Neural cell (in vitro differentiated cells): ENCODE measurements at regions not wholly inside any gene's neighbourhood (a gene's known extent, or its start where the extent isn't known, plus 50 kb on each side); places are given as distances from the start of the nearest gene placed in this dataset.

Experiments used
- H2AFZ ChIP-seq: fragments of 200-600, 300-800 bp; sonication (generic), shearing (Covaris generic); 2 replicates; pipeline ENCODE4 v1.6.0; 2014; ENCODE audit warnings: low read depth, mild to moderate bottlenecking, antibody characterized with exemption, low read length, moderate library complexity
- H3F3A ChIP-seq: fragments of 200-600 bp; shearing (Covaris generic); 2 replicates; pipeline ENCODE4 v1.6.1; 2016; ENCODE audit warnings: mild to moderate bottlenecking, moderate library complexity, mixed read lengths, antibody characterized with exemption, low read length; ENCODE audit not compliant: insufficient read depth, poor library complexity, severe bottlenecking
- H3K27ac ChIP-seq: fragments of 200-600, 300-800 bp; sonication (generic), shearing (Covaris generic); 2 replicates; pipeline ENCODE4 v1.5.1; 2014; ENCODE audit warnings: mild to moderate bottlenecking, low read length, moderate library complexity
- H3K27me3 ChIP-seq: fragments of 300-800, 200-600 bp; sonication (generic), shearing (Covaris generic); 2 replicates; pipeline ENCODE4 v1.6.0; 2014; ENCODE audit warnings: mild to moderate bottlenecking, low read depth, low read length, moderate library complexity; ENCODE audit not compliant: insufficient read depth
- H3K36me3 ChIP-seq: fragments of 300-800, 200-600 bp; sonication (generic), shearing (Covaris generic); 2 replicates; pipeline ENCODE4 v1.5.1; 2014; ENCODE audit warnings: mild to moderate bottlenecking, antibody characterized with exemption, low read length, moderate library complexity; ENCODE audit not compliant: insufficient read depth
- H3K4me2 ChIP-seq: fragments of 300-800, 200-600 bp; sonication (generic), shearing (Covaris generic); 2 replicates; pipeline ENCODE4 v1.6.0; 2014; ENCODE audit warnings: mild to moderate bottlenecking, low read length
- H3K4me3 ChIP-seq: fragments of 300-800, 200-600 bp; sonication (generic), shearing (Covaris generic); 2 replicates; pipeline ENCODE4 v1.5.1; 2014; ENCODE audit warnings: mild to moderate bottlenecking, low read length, moderate library complexity
- H3K79me2 ChIP-seq: fragments of 200-600 bp; shearing (Covaris generic); replicated peaks from 2 replicates; pipeline ENCODE4 v1.6.0; 2014; ENCODE audit warnings: mild to moderate bottlenecking, low read length, moderate library complexity; ENCODE audit not compliant: insufficient read depth
- H3K9ac ChIP-seq: fragments of 300-800, 200-600 bp; sonication (generic), shearing (Covaris generic); 2 replicates; pipeline ENCODE4 v1.6.1; 2016; ENCODE audit warnings: mild to moderate bottlenecking, low read length, mixed read lengths
- H3K9me2 ChIP-seq: fragments of 200-600 bp; shearing (Covaris generic); 2 replicates; pipeline ENCODE4 v1.6.1; 2016; ENCODE audit warnings: mild to moderate bottlenecking, low read length, mixed read lengths; ENCODE audit not compliant: insufficient read depth
- H3K9me3 ChIP-seq: fragments of 200-600, 300-800 bp; sonication (generic), shearing (Covaris generic); 2 replicates; pipeline ENCODE4 v1.6.1; 2016; ENCODE audit warnings: mild to moderate bottlenecking, mixed run types, low read length, moderate library complexity, mixed read lengths
- H4K20me1 ChIP-seq: fragments of 200-600 bp; shearing (Covaris generic); 2 replicates; pipeline ENCODE4 v1.6.1; 2016; ENCODE audit warnings: mild to moderate bottlenecking, mixed run types; ENCODE audit not compliant: insufficient read depth
- CTCF ChIP-seq: fragments of 450-650 bp; IDR thresholded peaks from 2 replicates; pipeline ENCODE4 v1.5.1; 2014; ENCODE audit warnings: antibody characterized with exemption, mild to moderate bottlenecking, moderate library complexity; ENCODE audit not compliant: poor library complexity, severe bottlenecking
- EP300 ChIP-seq: fragments of 450-650 bp; conservative IDR thresholded peaks from 2 replicates; pipeline ENCODE4 v1.6.1; 2014; ENCODE audit warnings: antibody characterized with exemption, mild to moderate bottlenecking, moderate library complexity; ENCODE audit not compliant: poor library complexity, severe bottlenecking
- EZH2 ChIP-seq: fragments of 200-600, 300-800 bp; shearing (Covaris generic), sonication (generic); IDR thresholded peaks from 2 replicates; pipeline ENCODE4 v1.6.1; 2014; ENCODE audit warnings: antibody characterized with exemption, low read length, borderline replicate concordance, mild to moderate bottlenecking; ENCODE audit not compliant: insufficient read depth, poor library complexity, severe bottlenecking
- MXI1 ChIP-seq: fragments of 450-650 bp; conservative IDR thresholded peaks from 2 replicates; pipeline ENCODE4 v1.6.1; 2014; ENCODE audit warnings: antibody characterized with exemption, mild to moderate bottlenecking; ENCODE audit not compliant: poor library complexity, severe bottlenecking
- POLR2AphosphoS5 ChIP-seq: IDR thresholded peaks from 2 replicates; pipeline ENCODE4 v1.6.1; 2012
- RAD21 ChIP-seq: fragments of 450-650 bp; conservative IDR thresholded peaks from 2 replicates; pipeline ENCODE4 v1.6.1; 2014; ENCODE audit warnings: antibody characterized with exemption, mild to moderate bottlenecking, moderate library complexity
- REST ChIP-seq: IDR thresholded peaks from 2 replicates; pipeline ENCODE4 v1.6.1; 2012; ENCODE audit warnings: borderline replicate concordance
- SMC3 ChIP-seq: fragments of 450-650 bp; conservative IDR thresholded peaks from 2 replicates; pipeline ENCODE4 v1.6.1; 2014; ENCODE audit warnings: antibody characterized with exemption, mild to moderate bottlenecking, moderate library complexity; ENCODE audit not compliant: poor library complexity
- TAF1 ChIP-seq: IDR thresholded peaks from 2 replicates; pipeline ENCODE4 v1.6.1; 2012; ENCODE audit warnings: low read depth

- Histone ChIP-seq H3K27ac (no peak overlapping the region), H3K9ac (no peak overlapping the region), H3K79me2 (no peaks in the 10 kb centered on the region), H3K4me3 (no peak overlapping the region), H4K20me1 (no peaks in the 10 kb centered on the region), H3K9me2 (no peaks in the 10 kb centered on the region), H2AFZ (no peak overlapping the region), H3K36me3 (no peaks in the 10 kb centered on the region), H3K9me3 (no peaks in the 10 kb centered on the region), H3F3A (no peaks in the 10 kb centered on the region), H3K4me2 (no peak overlapping the region), H3K27me3 (no peaks in the 10 kb centered on the region)
- no peak for TF ChIP-seq EP300
- TF ChIP-seq EZH2 = no peak
- TF ChIP-seq RAD21 = no peak
- TF ChIP-seq CTCF = no peak
- no peak for TF ChIP-seq SMC3
- TF ChIP-seq REST = no peak
- no peak for TF ChIP-seq TAF1
- no peak for TF ChIP-seq POLR2AphosphoS5
These were observed 62.8 kb upstream of the YWHAQ start for GRCh38 chr2:9693646-9694045.

- Histone ChIP-seq H3K4me3 (no peak overlapping the region), H3K79me2 (no peaks in the 10 kb centered on the region), H4K20me1 (no peaks in the 10 kb centered on the region), H3K4me2 (no peak overlapping the region), H3K9me3 (no peaks in the 10 kb centered on the region), H3K27me3 (no peaks in the 10 kb centered on the region), H3K9ac (no peak overlapping the region), H2AFZ (no peak overlapping the region), H3K27ac (no peak overlapping the region), H3K36me3 (no peaks in the 10 kb centered on the region), H3K9me2 (no peaks in the 10 kb centered on the region), H3F3A (no peaks in the 10 kb centered on the region)
- TF ChIP-seq TAF1 (no peak), SMC3 (no peak), CTCF (no peak), RAD21 (no peak), EZH2 (no peak), MXI1 (no peak), POLR2AphosphoS5 (no peak), REST (no peak), EP300 (no peak)
These were observed 64.0 kb upstream of the YWHAQ start for GRCh38 chr2:9694661-9695234.
